Activated CD4-positive, alpha-beta T cell treated with anti-CD3 and anti-CD28 coated beads, Interleukin-2, amount 50 U/mL, for 24 hours (primary cell): ENCODE measurements at regions not wholly inside any gene's neighbourhood (a gene's known extent, or its start where the extent isn't known, plus 50 kb on each side); places are given as distances from the start of the nearest gene placed in this dataset.

ENCODE experiments used
- DNase-seq, 2 donors: peaks; one replicate each; pipeline ENCODE4 v3.0.0-alpha.2; 2020; ENCODE audit warnings: low read depth in 1 of 2, low spot score in 1 of 2

DNA sequence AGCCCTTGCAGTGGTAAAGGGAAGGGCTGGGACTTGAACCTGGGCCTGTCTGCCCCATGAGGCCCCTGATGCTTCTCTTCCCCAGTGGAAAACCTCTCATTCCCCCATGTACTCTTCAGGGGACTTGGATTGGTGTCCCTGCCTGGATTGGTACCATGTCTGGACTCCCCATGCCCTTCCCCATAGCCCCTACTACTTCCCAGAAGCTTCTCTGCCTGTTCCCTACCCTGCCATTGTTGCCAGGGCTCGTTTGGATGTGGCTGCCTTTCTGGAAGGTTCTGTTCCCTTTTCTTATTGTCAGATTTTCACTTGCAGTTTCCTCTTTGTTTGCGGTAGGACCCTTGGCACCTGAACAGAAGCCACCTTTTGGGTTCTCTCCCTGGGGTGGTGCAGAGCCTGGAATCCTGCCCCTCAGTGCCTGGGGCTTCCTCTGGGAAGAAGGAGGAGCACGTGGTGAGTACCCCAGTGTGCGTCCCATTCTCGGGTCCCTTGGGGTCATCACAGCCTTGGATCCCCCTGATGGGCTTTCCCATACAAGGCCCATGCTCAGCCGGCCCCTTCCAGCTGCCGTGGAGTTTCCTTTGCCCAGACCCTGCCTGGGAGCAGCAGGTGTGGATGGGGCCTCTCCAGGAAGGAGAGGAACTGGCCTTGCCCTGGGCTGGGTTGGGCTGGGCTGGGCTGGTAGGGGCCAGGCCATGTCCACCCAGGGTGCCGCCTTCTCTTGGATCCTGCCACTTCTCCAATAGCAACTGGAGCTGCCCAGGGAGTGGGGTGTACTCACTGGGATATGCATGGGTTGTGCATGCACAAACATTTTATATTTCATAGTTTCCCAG is 281.1 kb downstream of the PTPRU start:
- no peak for DNase-seq

DNA sequence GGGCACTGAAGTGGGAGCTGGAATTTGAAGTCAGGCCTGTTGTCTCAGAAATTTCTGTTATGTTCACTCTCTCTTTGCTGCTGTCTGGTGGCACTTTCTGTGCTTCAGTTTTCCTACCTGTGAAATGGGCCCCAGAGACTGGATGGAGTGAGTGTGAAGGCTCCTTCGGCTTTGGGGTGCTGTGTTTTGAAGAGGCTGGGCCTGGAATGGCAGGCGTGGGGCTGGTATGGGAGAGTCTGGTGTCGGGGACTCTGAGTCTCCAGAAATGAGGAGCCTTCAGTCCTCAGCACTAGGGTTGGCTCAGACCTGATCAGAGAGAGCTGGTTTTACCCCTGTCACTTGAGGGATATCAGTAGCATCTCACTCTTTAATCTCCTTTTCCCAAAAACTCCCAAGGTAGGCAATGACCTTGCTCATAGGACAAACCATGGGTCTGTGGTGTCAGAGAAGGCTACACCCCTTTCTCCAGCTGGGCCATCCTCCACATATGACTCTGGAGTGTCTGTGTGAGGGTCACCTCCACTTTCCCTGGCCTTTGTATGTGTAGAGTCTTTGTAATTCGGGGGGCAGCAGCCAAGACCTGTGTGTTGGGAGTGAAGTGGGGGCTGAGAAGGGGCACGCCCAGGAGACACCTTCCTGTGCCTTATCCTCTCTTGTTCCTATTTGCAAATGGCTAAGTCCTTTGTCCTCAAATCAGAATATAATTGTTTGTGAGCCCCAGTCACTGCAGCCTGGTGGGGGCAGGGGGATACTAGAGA is 279.9 kb downstream of the PTPRU start:
- DNase-seq = no peak

GRCh38 chr1:29515170-29515955 is 279.0 kb downstream of the PTPRU start:
- no peak for DNase-seq

DNA sequence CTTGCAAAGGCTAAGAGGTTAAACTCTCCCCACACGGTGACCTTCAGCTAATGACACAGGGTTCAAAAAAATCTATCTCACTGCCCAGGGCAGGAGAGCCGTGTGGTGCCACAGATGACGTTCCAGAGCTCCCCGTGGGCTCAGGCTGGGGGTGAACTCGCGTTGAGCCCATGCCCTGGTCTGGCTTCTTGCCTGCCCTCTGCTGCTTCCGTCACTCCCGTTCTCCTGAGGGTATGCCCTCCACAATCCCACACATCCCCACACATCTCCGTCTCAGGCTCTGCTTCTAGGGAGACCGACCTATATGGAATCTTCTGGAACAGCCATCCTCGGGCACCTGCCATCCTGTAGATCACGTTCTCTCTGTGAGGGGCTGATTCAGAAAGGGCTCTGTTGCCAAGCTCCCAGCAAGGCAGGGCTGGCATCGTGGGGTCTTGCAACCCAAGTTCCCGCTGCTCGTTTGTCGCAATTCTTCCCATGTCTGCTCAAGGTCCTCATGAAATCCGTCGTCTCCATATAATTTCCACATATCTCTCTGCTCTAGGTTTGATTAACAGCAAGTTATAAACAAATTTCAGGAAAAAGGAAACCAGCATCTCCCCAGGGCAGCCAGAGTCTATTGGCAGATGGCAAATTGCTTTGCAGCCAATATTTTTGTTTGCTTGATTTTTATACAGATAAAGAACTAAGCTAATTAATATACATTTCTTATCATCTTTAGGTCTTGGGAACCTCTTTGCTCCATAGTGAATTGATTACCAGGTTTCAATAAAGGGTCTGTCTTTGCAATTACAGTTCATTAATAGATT is 278.2 kb downstream of the PTPRU start:
- DNase-seq = no peak

GRCh38 chr1:29513357-29513756 is 277.0 kb downstream of the PTPRU start:
- DNase-seq = no peak

GRCh38 chr1:29511436-29511835 is 275.1 kb downstream of the PTPRU start:
- DNase-seq = no peak

DNA sequence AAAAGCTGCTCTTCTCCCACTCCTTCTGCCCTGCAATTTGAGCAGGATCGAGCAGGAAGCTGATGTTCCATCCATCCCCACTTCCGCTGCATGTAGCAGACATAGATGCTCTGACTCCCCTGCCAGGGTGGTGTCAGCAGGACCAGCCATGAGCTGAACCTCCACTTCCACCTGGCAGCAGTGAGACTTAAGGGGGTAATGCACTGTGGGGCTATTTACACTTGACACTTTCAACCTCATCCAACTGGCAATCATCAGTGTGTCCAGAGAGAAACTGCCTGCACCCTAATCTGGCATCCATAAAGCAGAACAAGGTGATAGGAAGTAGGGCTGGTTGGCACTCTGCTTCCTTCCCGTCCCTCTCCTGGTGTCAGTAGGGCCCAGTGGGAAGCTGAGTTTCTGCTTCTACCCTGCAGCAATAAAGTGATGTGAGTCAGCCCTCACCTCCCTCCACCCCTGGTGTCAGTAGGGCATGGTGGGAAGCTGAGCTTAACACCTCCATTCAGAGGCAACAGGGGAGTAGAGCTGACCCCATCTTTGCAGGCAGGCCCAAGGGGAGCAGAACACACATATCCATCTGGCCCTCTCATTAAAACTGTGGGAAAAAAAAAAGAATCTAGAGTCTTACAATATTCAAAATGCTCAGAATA is 272.3 kb downstream of the PTPRU start:
- DNase-seq = no peak

DNA sequence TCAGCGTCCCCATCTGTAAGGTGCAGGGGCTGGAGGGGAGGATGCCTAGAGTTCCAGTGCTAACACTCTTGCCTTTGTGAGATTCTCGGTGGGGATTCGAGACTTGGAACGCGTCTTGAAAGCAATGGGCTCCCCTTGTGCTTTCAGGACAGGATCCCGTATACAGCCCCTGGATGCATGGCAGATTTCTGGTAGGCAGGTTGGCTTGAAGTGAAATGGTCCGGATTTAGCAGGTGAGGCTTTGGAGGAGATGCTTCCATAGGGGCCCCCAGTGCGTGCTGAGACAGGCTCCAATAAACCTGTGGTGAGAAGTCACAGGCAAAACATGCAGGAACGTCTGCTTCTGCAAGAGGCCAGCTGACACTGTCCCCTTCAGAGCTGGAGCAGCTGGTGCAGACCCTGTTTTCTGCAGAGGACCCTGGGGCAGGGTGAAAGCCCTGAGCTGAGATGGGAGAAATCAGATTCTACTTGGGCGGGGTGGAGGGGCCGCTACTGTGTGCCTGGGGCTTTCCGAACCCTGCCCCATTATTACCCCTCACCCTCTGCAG is 270.4 kb downstream of the PTPRU start:
- no peak for DNase-seq

GRCh38 chr1:29505532-29506220 is 269.4 kb downstream of the PTPRU start:
- no peak for DNase-seq

DNA sequence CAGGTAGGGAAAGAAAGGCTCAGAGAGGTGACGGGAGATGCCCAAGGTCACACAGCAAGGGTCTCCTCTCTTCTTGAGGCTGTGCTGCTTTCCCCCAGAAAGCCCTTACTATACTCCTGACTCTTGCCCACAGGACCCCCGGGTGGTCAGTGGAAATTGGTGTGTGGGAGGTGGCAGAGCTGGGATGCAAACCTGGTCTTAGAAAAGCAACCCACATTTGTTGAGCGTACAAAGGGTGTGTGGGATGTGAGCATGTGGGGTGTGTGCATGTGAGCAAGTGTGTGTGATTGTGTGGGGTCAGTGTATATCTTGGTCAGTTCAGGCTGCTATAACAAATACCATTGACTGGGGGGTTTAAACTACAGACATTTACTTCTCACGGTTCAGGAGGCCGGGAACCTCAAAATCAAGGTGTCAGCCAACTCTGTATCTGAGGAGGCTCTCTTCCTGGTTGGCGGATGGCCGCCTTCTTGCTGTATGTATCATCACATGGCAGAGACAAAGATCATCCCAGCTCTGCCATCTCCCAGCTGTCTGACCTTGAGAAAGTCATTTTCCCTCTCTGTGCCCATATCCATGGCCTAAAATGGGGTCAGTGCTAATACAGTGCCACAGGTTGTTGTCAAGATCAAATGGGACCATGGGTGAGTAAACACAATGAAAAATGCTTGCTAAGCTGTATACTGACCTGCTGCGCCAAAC is 268.5 kb downstream of the PTPRU start:
- DNase-seq = no peak

DNA sequence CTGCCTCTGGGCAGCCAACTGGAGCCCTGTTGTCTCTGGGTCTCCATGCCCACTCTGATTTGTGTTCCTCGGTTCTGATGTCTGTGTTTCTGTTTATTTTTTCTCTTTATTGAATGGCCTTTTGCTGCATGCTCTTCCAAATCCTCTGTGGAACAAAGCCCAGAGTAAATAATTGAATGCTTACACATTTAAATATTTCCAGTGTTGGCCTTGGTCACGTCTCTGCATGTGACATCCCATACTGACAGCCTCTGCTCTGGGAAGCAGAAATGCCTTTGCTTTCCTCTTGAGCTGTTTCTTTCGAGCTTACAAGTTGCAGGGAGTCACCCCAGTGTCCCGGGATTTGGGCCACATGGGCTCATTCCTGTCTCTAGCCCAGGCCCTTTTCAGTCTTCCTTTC is 267.9 kb downstream of the PTPRU start:
- DNase-seq = no peak

DNA sequence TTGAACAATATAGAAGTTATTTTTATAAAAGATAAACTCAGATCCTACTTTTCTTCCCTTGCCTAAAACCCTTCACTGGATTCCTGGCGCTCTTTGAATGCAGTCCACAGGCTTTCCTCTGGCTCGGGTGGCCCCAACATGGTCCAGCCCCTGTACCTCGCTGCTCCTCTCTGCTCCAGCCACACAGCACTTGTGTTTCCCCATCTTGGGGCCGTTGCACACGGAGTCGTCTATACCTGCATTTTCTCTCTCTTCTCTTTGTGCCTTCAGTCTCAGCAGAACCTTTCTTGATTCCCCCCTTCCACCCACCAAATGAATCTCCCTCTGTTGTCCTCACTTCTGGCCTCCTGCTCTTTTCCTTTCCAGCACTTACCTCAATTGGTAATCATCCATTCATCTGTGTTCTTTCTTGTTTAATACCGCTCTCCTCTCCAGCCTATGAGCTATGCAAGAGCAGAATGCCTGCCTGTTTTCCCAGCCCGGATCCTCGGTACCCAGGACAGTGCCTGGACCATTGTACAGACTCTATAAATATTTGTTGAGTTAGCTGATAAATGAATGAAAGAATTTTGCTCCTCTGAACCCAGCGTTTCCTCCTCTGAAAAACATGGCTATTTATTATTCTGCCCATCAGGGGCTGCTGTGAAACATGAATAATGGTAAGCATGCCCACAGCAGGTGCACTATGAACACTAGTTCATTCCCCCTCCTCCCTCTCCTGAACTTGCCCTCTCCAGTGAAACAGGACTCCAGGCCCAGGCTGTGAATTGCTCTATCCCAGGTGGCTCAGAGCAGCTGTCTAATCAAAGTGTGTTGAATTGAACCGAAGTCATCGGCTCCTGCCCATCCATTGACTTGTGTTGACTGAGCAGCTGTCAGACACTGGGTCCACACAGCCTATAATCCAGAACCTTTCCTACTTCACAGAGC is 266.9 kb downstream of the PTPRU start:
- no peak for DNase-seq

DNA sequence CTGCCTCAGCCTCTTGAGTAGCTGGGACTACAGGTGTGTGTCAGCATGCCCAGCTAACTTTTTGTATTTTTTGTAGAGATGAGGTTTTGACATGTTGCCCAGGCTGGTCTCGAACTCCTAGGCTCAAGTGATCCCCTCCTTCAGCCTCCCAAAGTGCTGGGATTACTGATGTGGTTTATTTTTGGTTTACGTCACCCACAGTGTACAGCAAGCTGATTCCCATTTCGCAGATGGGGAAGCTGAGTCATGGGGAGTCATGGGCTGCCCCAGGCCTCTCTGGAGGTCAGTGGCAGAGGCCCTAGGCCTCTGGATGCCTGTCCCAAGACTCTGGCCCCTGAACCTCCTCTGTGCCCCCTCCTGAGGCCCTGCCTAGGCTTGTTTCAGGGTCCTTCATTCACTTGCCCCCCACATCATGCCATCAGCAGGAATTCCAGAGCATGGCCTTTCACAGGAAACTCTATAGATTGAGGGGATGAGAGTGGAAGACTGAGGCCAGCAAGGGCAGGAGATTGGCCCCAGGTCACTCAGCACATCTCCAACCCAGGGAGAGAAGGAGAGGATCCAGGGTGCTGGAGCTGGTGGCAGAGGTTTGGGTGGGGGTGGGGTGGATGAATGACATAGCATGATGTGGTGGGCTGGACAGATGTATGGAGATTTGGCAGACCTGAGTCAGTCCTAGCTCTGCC is 266.0 kb downstream of the PTPRU start:
- DNase-seq = no peak

DNA sequence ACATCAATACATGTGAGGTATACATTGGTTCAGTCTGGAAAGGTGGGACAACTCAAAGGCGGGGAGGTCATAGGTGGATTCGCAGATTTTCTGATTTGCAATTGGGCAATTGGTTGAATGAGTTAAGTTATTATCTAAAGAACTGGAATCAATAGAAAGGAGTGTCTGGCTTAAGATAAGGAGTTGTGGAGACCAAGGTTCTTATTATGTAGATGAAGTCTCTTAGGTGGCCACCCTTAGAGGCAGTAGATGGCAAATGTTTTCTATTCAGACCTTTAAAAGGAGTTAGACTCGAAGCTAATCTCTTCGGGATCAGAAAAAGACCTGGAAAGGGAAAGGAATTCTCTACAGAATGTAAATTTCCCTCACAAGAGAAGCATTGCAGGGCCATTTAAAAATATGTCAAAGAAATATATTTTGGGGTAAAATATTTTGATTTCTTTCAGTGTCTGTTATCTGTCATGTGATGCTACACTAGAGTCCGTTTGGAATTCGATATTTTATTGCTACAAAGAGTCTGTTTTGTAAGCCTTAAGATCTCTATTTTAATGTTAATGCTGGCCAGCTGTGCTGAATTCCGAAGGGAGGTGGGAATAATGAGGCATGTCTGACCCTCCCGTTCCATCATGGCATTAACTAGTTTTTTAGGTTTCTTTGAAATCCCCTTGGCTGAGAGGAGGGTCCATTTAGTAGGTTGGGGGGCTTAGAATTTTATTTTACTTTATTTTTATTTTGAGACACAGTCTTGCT is 265.1 kb downstream of the PTPRU start:
- DNase-seq = no peak

DNA sequence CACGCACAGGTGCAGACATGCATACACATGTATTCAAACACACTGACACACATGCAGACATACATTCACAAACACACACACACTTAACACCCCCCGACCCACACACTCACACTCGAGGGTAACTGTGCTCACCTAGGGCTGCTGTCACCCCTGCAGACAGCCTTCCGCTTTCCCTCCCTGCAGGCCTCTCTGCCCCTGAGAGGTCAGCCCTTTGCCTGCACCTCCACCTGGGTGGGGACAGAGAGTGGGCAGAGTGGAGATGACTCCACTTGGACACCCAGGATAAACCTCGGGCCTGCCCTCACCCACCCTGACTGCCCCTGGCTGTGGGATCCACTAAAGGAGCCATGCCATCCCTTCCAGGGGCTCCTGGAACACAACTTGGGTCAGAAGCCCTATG is 264.3 kb downstream of the PTPRU start:
- DNase-seq = no peak

- DNase-seq = no peak
These were observed 263.7 kb downstream of the PTPRU start for GRCh38 chr1:29500041-29500440.
